ENCODE measurements at regions not wholly inside any gene's neighbourhood (a gene's known extent, or its start where the extent isn't known, plus 50 kb on each side); places are given as distances from the start of the nearest gene placed in this dataset.

DNA sequence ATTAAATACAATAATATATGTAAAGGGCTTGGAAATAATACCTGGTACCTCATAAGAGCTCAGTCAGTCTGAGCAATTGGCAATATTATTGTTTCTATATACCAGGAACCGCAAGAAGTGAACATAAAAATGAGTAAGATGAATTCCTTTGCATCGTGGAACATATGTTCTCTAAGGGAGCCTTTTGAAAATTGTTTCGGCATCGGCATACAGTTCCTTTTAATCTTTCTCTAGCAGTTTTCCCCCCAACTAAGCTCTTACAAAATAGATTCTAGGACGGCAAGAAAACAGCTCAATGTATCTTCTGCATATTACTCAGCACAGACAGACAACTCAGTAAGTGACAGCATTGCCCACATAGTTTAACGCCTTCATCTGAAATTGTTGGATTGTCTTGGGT is 426.6 kb upstream of the WWC1 start:
- no peak overlapping the region for H3K4me3 ChIP-seq
- ATAC-seq = no peak
- DNase-seq = no peak
- no peaks in the 10 kb centered on the region for H3K36me3 ChIP-seq (replicated peaks in 1 of 2; ENCODE audit: insufficient read depth in 1 of 2, low read depth in 2 of 2)
- no peaks in the 10 kb centered on the region for H3K27me3 ChIP-seq
- H3K27ac ChIP-seq = no peak overlapping the region
- 70 to 73% methylated on average over 6 of the region's 6 CpGs for WGBS, 2 donors
- H3K4me1 ChIP-seq = no peaks in the 10 kb centered on the region
- TF ChIP-seq, protein P1, sequence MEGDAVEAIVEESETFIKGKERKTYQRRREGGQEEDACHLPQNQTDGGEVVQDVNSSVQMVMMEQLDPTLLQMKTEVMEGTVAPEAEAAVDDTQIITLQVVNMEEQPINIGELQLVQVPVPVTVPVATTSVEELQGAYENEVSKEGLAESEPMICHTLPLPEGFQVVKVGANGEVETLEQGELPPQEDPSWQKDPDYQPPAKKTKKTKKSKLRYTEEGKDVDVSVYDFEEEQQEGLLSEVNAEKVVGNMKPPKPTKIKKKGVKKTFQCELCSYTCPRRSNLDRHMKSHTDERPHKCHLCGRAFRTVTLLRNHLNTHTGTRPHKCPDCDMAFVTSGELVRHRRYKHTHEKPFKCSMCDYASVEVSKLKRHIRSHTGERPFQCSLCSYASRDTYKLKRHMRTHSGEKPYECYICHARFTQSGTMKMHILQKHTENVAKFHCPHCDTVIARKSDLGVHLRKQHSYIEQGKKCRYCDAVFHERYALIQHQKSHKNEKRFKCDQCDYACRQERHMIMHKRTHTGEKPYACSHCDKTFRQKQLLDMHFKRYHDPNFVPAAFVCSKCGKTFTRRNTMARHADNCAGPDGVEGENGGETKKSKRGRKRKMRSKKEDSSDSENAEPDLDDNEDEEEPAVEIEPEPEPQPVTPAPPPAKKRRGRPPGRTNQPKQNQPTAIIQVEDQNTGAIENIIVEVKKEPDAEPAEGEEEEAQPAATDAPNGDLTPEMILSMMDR (IDR thresholded peaks at IDR 0.05) = no peak
- intact Hi-C loops (cut with DNase I) = no loop called here
- no peaks in the 10 kb centered on the region for H3K9me3 ChIP-seq

DNA sequence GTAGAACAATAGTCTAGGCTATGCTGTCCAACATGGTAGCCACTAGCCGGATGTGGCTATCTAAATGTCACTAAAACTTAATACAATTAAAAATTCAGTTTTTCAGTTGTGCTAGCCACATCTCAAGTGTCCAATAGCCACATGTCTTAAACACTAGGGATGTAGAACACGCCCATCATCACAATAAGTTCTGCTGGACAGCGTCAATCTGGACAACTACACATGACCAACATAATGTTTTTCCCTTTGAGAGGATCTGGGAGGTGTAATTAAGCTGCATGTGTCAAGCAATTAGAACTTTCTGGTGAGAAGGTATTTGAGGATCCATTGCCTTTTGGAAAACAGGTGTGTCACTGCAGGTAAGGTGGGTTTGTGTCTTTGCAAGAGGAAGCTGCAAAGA is 424.6 kb upstream of the WWC1 start:
- no peaks in the 10 kb centered on the region for H3K27me3 ChIP-seq
- ATAC-seq (no peak), DNase-seq (no peak)
- H3K9me3 ChIP-seq = no peaks in the 10 kb centered on the region
- H3K4me1 ChIP-seq = no peaks in the 10 kb centered on the region
- intact Hi-C loops (cut with DNase I) = no loop called here
- no peak for TF ChIP-seq POLR2A (IDR thresholded peaks at IDR 0.05)
- TF ChIP-seq, protein P1 (IDR thresholded peaks at IDR 0.05) = no peak
- no peak overlapping the region for H3K27ac ChIP-seq
- no peaks in the 10 kb centered on the region for H3K36me3 ChIP-seq (replicated peaks in 1 of 2; ENCODE audit: insufficient read depth in 1 of 2, low read depth in 2 of 2)
- no peak overlapping the region for H3K4me3 ChIP-seq
- WGBS, 2 donors = 57 to 83% methylated on average over 3 of the region's 3 CpGs

DNA sequence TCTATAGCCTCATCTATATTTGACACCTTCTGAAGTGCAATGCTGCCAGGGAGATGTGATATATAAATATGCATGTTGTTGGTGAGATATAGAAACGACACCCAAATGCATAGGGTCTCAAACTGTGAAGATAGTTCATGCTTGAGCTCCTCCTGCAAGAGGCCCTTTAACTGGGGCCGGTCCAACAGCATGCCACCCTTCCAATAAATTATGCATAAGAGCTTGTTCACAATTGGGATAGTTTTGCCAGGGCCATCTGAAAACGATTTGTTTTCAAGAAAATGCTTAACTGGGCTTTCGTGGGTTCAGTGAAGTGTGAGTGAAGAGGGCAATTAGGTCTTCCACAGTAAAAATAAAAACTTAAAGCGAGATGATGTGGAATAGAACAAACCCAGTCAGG is 424.2 kb upstream of the WWC1 start:
- ATAC-seq = no peak
- no peaks in the 10 kb centered on the region for H3K36me3 ChIP-seq (replicated peaks in 1 of 2; ENCODE audit: insufficient read depth in 1 of 2, low read depth in 2 of 2)
- no peak for DNase-seq
- intact Hi-C loops (cut with DNase I) = no loop called here
- no peaks in the 10 kb centered on the region for H3K4me1 ChIP-seq
- H3K4me3 ChIP-seq = no peak overlapping the region
- no peaks in the 10 kb centered on the region for H3K27me3 ChIP-seq
- TF ChIP-seq, protein P1 (IDR thresholded peaks at IDR 0.05) = no peak
- TF ChIP-seq POLR2A (IDR thresholded peaks at IDR 0.05) = no peak
- WGBS, 2 donors = 48 to 57% methylated on average over 5 of the region's 5 CpGs
- H3K27ac ChIP-seq = no peak overlapping the region
- no peaks in the 10 kb centered on the region for H3K9me3 ChIP-seq

DNA sequence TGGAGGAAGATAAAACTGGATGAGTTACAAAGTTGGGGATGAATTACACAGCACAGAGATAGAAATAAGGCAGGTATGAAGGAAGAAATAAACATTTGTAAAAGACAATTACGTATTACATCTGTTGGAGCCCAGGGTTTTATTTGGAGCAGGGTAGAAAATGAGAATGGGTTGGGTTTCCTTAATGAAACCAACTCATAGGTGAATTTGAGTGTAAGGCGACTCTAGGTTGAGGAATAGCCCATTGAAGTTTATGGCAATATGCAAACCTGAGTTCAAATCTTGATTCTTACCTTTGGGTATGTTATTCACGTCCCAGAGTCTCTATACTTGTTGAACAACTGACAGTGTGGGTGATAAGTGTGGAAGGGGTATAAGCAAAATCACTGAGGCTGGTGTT is 422.3 kb upstream of the WWC1 start:
- Histone ChIP-seq H3K36me3 (replicated peaks in 1 of 2; ENCODE audit: insufficient read depth in 1 of 2, low read depth in 2 of 2) (no peaks in the 10 kb centered on the region), H3K27me3 (no peaks in the 10 kb centered on the region), H3K9me3 (no peaks in the 10 kb centered on the region), H3K4me1 (no peaks in the 10 kb centered on the region), H3K27ac (no peak overlapping the region), H3K4me3 (no peak overlapping the region)
- TF ChIP-seq, protein P1 (IDR thresholded peaks at IDR 0.05) = no peak
- TF ChIP-seq POLR2A (IDR thresholded peaks at IDR 0.05) = no peak
- WGBS, 2 donors = 47 to 56% methylated on average over 3 of the region's 3 CpGs
- intact Hi-C loops (cut with DNase I) = no loop called here
- no peak for ATAC-seq
- no peak for DNase-seq

DNA sequence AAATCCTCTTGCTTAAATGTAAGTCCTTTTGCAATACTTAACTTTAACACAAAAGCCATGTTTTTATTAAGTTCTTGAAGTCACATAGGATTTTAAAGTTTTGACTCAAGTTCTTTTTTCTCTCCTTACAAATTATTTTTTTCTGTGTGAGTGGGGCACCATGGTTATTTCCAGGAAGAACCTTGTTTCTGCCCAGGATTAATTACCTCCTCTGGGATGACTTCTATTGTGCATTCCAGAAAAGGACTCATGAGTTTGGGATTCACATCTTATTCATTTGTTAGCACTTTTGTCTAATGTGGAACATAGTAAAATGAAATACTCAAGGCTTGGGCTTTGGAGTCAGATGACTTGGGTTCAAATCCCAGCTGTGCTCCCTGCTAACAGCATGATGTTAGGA is 421.4 kb upstream of the WWC1 start:
- Histone ChIP-seq H3K27me3 (no peaks in the 10 kb centered on the region), H3K4me1 (no peaks in the 10 kb centered on the region), H3K27ac (no peak overlapping the region), H3K36me3 (replicated peaks in 1 of 2; ENCODE audit: insufficient read depth in 1 of 2, low read depth in 2 of 2) (no peaks in the 10 kb centered on the region), H3K9me3 (no peaks in the 10 kb centered on the region), H3K4me3 (no peak overlapping the region)
- intact Hi-C loops (cut with DNase I) = no loop called here
- no peak for ATAC-seq
- TF ChIP-seq POLR2A (IDR thresholded peaks at IDR 0.05) = no peak
- TF ChIP-seq, protein P1 (IDR thresholded peaks at IDR 0.05) = no peak
- DNase-seq = no peak
